ENCODE measurements at regions not wholly inside any gene's neighbourhood (a gene's known extent, or its start where the extent isn't known, plus 50 kb on each side); places are given as distances from the start of the nearest gene placed in this dataset.

DNA sequence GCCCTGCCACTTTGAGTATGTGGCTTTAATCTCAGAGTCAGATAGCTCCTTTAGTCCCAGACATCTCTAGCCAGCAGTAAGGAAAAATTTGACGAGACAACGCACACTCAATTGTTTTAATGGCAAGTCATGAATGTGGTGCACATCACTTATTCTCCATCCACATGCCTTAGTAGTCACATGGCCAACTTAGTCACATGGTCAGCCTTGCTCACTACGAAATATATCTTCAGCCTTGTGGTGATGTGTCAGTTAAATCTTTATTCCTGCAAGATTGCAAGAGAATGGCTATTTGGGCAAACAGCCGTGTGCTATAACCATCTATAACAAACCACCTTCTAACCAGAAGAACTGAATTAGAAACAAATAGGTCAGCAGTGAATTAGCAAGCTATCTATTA lies 871.1 kb upstream of the CELF2 start:
- H3K27me3 ChIP-seq (ENCODE audit: control insufficient read depth, insufficient read depth, low read length) = no peaks in the 10 kb centered on the region
- TF ChIP-seq, protein P1, sequence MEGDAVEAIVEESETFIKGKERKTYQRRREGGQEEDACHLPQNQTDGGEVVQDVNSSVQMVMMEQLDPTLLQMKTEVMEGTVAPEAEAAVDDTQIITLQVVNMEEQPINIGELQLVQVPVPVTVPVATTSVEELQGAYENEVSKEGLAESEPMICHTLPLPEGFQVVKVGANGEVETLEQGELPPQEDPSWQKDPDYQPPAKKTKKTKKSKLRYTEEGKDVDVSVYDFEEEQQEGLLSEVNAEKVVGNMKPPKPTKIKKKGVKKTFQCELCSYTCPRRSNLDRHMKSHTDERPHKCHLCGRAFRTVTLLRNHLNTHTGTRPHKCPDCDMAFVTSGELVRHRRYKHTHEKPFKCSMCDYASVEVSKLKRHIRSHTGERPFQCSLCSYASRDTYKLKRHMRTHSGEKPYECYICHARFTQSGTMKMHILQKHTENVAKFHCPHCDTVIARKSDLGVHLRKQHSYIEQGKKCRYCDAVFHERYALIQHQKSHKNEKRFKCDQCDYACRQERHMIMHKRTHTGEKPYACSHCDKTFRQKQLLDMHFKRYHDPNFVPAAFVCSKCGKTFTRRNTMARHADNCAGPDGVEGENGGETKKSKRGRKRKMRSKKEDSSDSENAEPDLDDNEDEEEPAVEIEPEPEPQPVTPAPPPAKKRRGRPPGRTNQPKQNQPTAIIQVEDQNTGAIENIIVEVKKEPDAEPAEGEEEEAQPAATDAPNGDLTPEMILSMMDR (IDR thresholded peaks at IDR 0.05; ENCODE audit: insufficient read depth, low read length, poor library complexity, severe bottlenecking) = no peak
- no peaks in the 10 kb centered on the region for H3K36me3 ChIP-seq (ENCODE audit: control insufficient read depth, insufficient read depth, low read length)
- DNase-seq (ENCODE audit: low read depth) = no peak
- H3K4me3 ChIP-seq (ENCODE audit: low read depth, low read length) = no peak overlapping the region

DNA sequence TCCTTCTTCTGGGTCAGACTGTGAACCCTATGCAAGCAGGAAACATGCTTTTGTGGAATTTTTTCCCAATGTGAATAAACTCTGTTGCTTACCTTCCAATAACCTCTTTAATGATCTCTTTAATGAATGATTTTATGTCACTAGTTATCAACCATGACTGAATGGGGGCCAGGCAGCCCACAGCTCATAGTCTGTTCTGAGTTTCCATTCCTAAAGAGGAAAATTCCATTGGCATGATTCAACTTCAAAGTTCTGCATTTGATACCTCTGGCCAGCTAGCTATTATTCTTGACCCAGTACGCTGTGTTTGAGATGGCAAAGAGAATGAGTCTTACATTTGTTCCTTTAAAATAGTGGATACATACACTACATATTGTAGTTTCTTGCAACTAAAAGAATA lies 867.8 kb upstream of the CELF2 start:
- Histone ChIP-seq H3K27me3 (ENCODE audit: control insufficient read depth, insufficient read depth, low read length) (no peaks in the 10 kb centered on the region), H3K36me3 (ENCODE audit: control insufficient read depth, insufficient read depth, low read length) (no peaks in the 10 kb centered on the region), H3K4me3 (ENCODE audit: low read depth, low read length) (no peak overlapping the region)
- TF ChIP-seq, protein P1 (IDR thresholded peaks at IDR 0.05; ENCODE audit: insufficient read depth, low read length, poor library complexity, severe bottlenecking) = no peak
- DNase-seq (ENCODE audit: low read depth) = no peak

DNA sequence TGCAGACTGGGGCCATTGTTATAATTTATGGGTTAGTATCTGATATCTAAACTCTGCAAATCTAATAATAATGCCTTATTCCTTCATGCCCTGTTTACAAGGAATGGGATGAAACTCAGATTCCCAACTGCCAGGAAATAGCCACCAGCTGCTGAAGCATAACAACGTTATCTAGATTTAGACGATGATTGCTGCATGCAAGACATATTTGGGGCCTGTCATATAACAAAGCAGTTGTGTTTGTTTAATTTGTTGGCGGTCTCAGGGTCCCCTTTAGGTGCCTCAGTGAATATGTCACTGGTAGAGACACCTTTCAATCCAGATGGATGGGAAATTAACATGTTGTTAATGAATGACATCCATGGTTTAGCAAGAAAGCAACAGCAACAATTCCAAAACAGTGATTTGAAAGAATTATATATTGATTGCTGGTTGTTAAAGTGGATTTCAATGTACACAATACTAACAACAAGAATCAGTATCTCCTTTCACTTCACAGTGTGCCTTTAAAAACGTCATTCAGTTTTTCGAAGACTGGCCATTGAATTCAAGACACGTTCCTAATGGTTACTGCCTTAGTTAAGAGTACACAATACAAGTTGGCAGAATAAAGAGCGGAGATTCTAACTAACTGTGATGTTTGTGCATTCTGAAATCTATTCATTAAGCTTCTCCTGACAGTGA lies 860.6 kb upstream of the CELF2 start:
- Histone ChIP-seq H3K27me3 (ENCODE audit: control insufficient read depth, insufficient read depth, low read length) (no peaks in the 10 kb centered on the region), H3K36me3 (ENCODE audit: control insufficient read depth, insufficient read depth, low read length) (no peaks in the 10 kb centered on the region), H3K4me3 (ENCODE audit: low read depth, low read length) (no peak overlapping the region)
- TF ChIP-seq, protein P1 (IDR thresholded peaks at IDR 0.05; ENCODE audit: insufficient read depth, low read length, poor library complexity, severe bottlenecking) = no peak
- DNase-seq (ENCODE audit: low read depth) = no peak

DNA sequence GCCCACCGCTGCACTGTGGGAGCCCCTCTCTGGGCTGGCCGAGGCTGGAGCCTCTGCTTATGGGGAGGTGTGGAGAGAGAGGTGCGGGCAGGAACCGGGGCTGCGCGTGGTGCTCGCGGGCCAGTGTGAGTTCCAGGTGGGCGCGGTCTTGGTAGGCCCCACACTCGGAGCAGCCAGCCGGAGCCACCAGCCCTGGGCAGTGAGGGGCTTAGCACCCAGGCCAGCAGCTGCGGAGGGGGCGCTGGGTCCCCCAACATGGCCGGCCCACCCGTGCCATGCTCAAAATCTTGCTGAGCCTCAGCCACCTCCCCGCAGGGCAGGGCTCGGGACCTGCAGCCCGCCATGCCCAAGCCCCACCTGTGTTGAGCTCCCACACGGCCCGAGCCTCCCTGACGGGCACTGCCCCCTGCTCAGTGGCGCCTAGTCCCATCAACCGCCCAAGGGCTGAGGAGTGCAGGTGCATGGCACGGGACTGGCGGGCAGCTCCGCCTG lies 856.8 kb upstream of the CELF2 start:
- H3K36me3 ChIP-seq (ENCODE audit: control insufficient read depth, insufficient read depth, low read length) = no peaks in the 10 kb centered on the region
- H3K4me3 ChIP-seq (ENCODE audit: low read depth, low read length) = no peak overlapping the region
- no peak for DNase-seq (ENCODE audit: low read depth)
- TF ChIP-seq, protein P1 (IDR thresholded peaks at IDR 0.05; ENCODE audit: insufficient read depth, low read length, poor library complexity, severe bottlenecking) = no peak
- H3K27me3 ChIP-seq (ENCODE audit: control insufficient read depth, insufficient read depth, low read length) = no peaks in the 10 kb centered on the region

DNA sequence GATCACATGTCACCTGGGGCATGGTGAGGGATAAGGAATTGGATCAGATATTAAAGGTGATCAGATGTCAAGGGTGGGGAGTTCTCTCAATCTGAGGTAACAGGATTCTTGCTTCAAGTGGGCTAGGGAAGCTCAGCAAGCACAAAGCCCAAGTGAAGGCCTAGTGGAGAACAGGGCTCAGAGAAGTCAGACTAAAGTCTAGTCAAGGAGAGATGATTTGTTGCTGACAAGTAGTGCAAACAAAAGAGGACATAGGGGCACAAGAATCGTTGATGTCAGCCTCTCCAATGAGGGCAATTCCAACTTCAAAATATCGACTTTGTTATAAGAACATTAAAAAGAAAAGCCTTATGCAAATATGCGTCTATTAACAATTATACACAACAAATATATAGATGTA lies 852.8 kb upstream of the CELF2 start:
- Histone ChIP-seq H3K36me3 (ENCODE audit: control insufficient read depth, insufficient read depth, low read length) (no peaks in the 10 kb centered on the region), H3K27me3 (ENCODE audit: control insufficient read depth, insufficient read depth, low read length) (no peaks in the 10 kb centered on the region), H3K4me3 (ENCODE audit: low read depth, low read length) (no peak overlapping the region)
- TF ChIP-seq, protein P1 (IDR thresholded peaks at IDR 0.05; ENCODE audit: insufficient read depth, low read length, poor library complexity, severe bottlenecking) = no peak
- no peak for DNase-seq (ENCODE audit: low read depth)

DNA sequence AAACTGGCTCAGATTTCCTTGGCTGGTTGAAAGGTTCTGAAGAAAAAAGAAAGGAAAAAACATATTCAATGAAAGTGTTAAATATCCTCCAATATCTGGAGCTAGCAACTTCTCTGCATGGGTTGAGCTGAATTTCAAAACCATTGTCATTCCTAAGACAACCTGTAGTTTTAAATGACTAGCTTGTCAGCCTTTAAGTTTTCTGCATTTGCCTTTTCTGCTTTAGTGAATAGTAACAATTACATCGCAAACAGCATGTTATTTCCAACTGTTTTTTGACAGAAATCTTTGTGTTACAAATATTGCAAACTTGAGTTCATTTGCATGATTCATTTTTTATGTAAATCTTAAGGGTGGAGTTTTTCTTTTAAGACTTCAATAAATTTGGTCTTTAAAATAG lies 852.3 kb upstream of the CELF2 start:
- TF ChIP-seq, protein P1 (IDR thresholded peaks at IDR 0.05; ENCODE audit: insufficient read depth, low read length, poor library complexity, severe bottlenecking) = no peak
- DNase-seq (ENCODE audit: low read depth) = no peak
- Histone ChIP-seq H3K36me3 (ENCODE audit: control insufficient read depth, insufficient read depth, low read length) (no peaks in the 10 kb centered on the region), H3K27me3 (ENCODE audit: control insufficient read depth, insufficient read depth, low read length) (no peaks in the 10 kb centered on the region), H3K4me3 (ENCODE audit: low read depth, low read length) (no peak overlapping the region)

Measured in kidney epithelial cell (primary cell).